K562 (cell line): ENCODE measurements at regions not wholly inside any gene's neighbourhood (a gene's known extent, or its start where the extent isn't known, plus 50 kb on each side); places are given as distances from the start of the nearest gene placed in this dataset.

Experiments used
- ATAC-seq: fragments of 200-7000 bp; cut with Tn5 transposase; 3 replicates; pipeline ENCODE4 v1.9.1; 2020; ENCODE audit warnings: moderate library complexity
- BruUV-seq: library from RNA; stranded (reverse); fragments of 400-500 nt; replicated peaks from 2 replicates; lab custom pipeline; 2021; lab: Mats Ljungman, UMichigan
- CTCF ChIA-PET: fragments of 300-600 bp; formaldehyde crosslinking; extraction: SDS; loops from one replicate; lab custom pipeline; 2021; ENCODE audit warnings: low intra/inter-chr PET ratio; lab: Yijun Ruan, JAX
- POLR2A ChIA-PET: fragments of 300-600, 350-650 bp; sonication (Branson Sonifier 250); formaldehyde crosslinking; extraction: SDS; loops from one replicate; lab custom pipeline; 2021; ENCODE audit warnings: antibody characterized with exemption, inconsistent platforms; lab: Yijun Ruan, JAX
- DNase-seq, 4 experiments: peaks; one replicate each; pipeline versions ENCODE4 v3.0.0 to v3.0.0-alpha.2; 2011 to 2018; ENCODE audit warnings: low spot score in 3 of 4, mixed read lengths in 3 of 4; ENCODE audit errors: extremely low read depth in 1 of 4
- FAIRE-seq: peaks from 2 replicates; lab custom pipeline; 2011; peaks lifted over from hg19 to GRCh38; lab: Jason Lieb, UNC
- H2AFZ ChIP-seq: 2 replicates; pipeline ENCODE4 v1.6.0; 2011; ENCODE audit warnings: low read depth, low read length, control low read depth, inconsistent platforms
- H3K27ac ChIP-seq: fragments of 200-600 bp; 3 replicates; pipeline ENCODE4 v1.8.0; 2011; ENCODE audit warnings: low read depth, mild to moderate bottlenecking, control low read depth, inconsistent platforms, low read length, moderate library complexity, mixed read lengths; ENCODE audit errors: extremely low read depth
- H3K27me3 ChIP-seq, 2 experiments: fragments of 300-600 bp in 1 of 2; 2 replicates in 1 of 2; 3 replicates in 1 of 2; pipeline versions ENCODE4 v1.6.0 to v1.8.0; 2011; ENCODE audit warnings: inconsistent platforms in 2 of 2, low read length in 2 of 2, mild to moderate bottlenecking in 1 of 2, mixed read lengths in 1 of 2, moderate library complexity in 1 of 2; ENCODE audit not compliant: control insufficient read depth in 2 of 2, insufficient read depth in 2 of 2
- H3K36me3 ChIP-seq: fragments of 300-600 bp; 3 replicates; pipeline ENCODE4 v1.8.0; 2011; ENCODE audit warnings: mild to moderate bottlenecking, low read length, inconsistent platforms; ENCODE audit not compliant: control insufficient read depth, insufficient read depth
- H3K4me1 ChIP-seq, 2 experiments: fragments of 200-600 bp in 1 of 2; replicated peaks in 1 of 2; 2 replicates in 1 of 2; 3 replicates in 1 of 2; pipeline versions ENCODE4 v1.5.1 to v1.8.0; 2011; ENCODE audit warnings: inconsistent platforms in 2 of 2, low read length in 2 of 2, mild to moderate bottlenecking in 1 of 2, mixed read lengths in 1 of 2, moderate library complexity in 1 of 2; ENCODE audit not compliant: control insufficient read depth in 2 of 2, insufficient read depth in 2 of 2
- H3K4me2 ChIP-seq: 2 replicates; pipeline ENCODE4 v1.6.1; 2011; ENCODE audit warnings: low read length, control low read depth, inconsistent platforms, mixed read lengths; ENCODE audit not compliant: insufficient read depth
- H3K4me3 ChIP-seq: fragments of 200-600 bp; sonication (generic), shearing (Covaris generic); 2 replicates; pipeline ENCODE4 v1.5.1; 2016; ENCODE audit warnings: control low read depth, inconsistent platforms
- H3K79me2 ChIP-seq: fragments of 200-600 bp; 3 replicates; pipeline ENCODE4 v1.8.0; 2011; ENCODE audit warnings: low read length, inconsistent platforms; ENCODE audit not compliant: control insufficient read depth, insufficient read depth
- H3K9ac ChIP-seq, 2 experiments: 2 replicates each; pipeline versions ENCODE4 v1.6.0 to v1.6.1; 2011; ENCODE audit warnings: low read depth in 2 of 2, low read length in 2 of 2, control low read depth in 1 of 2, inconsistent platforms in 1 of 2, mild to moderate bottlenecking in 1 of 2, mixed read lengths in 1 of 2; ENCODE audit not compliant: insufficient read depth in 1 of 2
- H3K9me1 ChIP-seq: one replicate; pipeline ENCODE4 v1.6.0; 2011; ENCODE audit warnings: inconsistent platforms, mild to moderate bottlenecking, low read length, moderate library complexity; ENCODE audit not compliant: control insufficient read depth, insufficient read depth
- H3K9me3 ChIP-seq: replicated peaks from 2 replicates; pipeline ENCODE4 v1.5.1; 2011; ENCODE audit warnings: low read depth, low read length, inconsistent platforms; ENCODE audit not compliant: control insufficient read depth, insufficient read depth
- H4K20me1 ChIP-seq: replicated peaks from 2 replicates; pipeline ENCODE4 v1.6.1; 2011; ENCODE audit warnings: low read length, inconsistent platforms, mixed read lengths; ENCODE audit not compliant: control insufficient read depth, insufficient read depth
- L3MBTL2 ChIP-seq: fragments of 450-650 bp; IDR thresholded peaks from 2 replicates; pipeline ENCODE4 v1.6.1; 2016; ENCODE audit warnings: mild to moderate bottlenecking, moderate library complexity
- SRSF1 ChIP-seq: fragments of 200-400 bp; formaldehyde crosslinking; IDR thresholded peaks from 2 replicates; pipeline ENCODE4 v1.6.1; 2017; ENCODE audit warnings: mild to moderate bottlenecking, low read depth, low read length, moderate library complexity
- ZFP30 ChIP-seq: fragments of 250-450 bp; sonication (Bioruptor Pico); IDR thresholded peaks from 2 replicates; pipeline ENCODE4 v1.8.0; 2022; ENCODE audit warnings: moderate library complexity, mild to moderate bottlenecking, inconsistent platforms, borderline replicate concordance
- WGBS: fragments of 100-300 bp; shearing (Covaris generic); methylation state at CpG from one replicate; pipeline ENCODE4 v1.1.6; 2016; ENCODE audit warnings: low coverage, mixed read lengths; ENCODE audit not compliant: insufficient coverage; ENCODE audit errors: missing lambda C conversion rate; 5-methylcytosine and 5-hydroxymethylcytosine counted together
- in situ Hi-C: fragments of 300-500 bp; cut with MboI; formaldehyde crosslinking; loops from 4 replicates; pipeline ENCODE4 v1.15.0; 2018; ENCODE audit warnings: inconsistent platforms, mixed read lengths
- intact Hi-C: fragments of 100-400 bp; cut with micrococcal nuclease; formaldehyde crosslinking; loops from 2 replicates; pipeline ENCODE4 v1.14.2; 2022
- TF ChIP-seq, protein P1 (sequence below), 3 experiments: IDR thresholded peaks in 2 of 3; conservative IDR thresholded peaks in 1 of 3; 2 replicates each; pipeline ENCODE4 v1.5.1; 2011 to 2012; ENCODE audit warnings: low read length in 3 of 3, mild to moderate bottlenecking in 3 of 3, control low read depth in 2 of 3, improper control_type of control experiment in 1 of 3, inconsistent platforms in 1 of 3, low read depth in 1 of 3, mixed read lengths in 1 of 3, moderate library complexity in 1 of 3; ENCODE audit not compliant: insufficient read depth in 2 of 3
- TF ChIP-seq, protein P2 (sequence below): fragments of 450-650 bp; formaldehyde crosslinking; IDR thresholded peaks from 2 replicates; pipeline ENCODE4 v1.4.0; 2020; ENCODE audit warnings: mild to moderate bottlenecking, moderate library complexity
- TF ChIP-seq, protein P3 (sequence below): fragments of 450-650 bp; IDR thresholded peaks from 2 replicates; pipeline ENCODE4 v1.6.1; 2016
- TF ChIP-seq, protein P4 (sequence below): fragments of 150-350 bp; conservative IDR thresholded peaks from 2 replicates; pipeline ENCODE4 v1.6.1; 2014; ENCODE audit warnings: low read length
- TF ChIP-seq, protein P5 (sequence below): sonication (generic); formaldehyde crosslinking; IDR thresholded peaks from 2 replicates; pipeline ENCODE4 v1.5.0; 2020; ENCODE audit warnings: missing genetic modification reagents

DNA sequence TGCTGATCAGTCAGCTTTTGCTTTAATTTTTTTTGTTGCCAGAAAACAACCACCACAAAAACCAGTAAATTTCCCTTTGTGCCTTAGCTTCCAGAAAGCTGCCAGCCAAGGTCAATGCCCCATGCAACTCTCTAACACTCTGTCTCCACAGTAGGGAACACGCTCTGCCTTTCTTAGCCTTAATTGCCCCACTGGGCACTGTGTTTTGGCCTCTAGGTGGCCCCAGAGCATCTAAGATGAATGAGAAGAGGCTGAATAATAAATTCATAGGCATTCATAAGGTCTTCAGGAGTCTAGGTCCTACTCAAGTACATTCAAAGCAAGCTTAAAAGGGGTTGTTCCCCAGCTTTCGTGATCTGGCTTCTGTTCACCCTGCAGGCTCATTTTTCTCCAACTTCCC lies 57.7 kb upstream of the PASD1 start (continued):
- TF ChIP-seq, protein P1, sequence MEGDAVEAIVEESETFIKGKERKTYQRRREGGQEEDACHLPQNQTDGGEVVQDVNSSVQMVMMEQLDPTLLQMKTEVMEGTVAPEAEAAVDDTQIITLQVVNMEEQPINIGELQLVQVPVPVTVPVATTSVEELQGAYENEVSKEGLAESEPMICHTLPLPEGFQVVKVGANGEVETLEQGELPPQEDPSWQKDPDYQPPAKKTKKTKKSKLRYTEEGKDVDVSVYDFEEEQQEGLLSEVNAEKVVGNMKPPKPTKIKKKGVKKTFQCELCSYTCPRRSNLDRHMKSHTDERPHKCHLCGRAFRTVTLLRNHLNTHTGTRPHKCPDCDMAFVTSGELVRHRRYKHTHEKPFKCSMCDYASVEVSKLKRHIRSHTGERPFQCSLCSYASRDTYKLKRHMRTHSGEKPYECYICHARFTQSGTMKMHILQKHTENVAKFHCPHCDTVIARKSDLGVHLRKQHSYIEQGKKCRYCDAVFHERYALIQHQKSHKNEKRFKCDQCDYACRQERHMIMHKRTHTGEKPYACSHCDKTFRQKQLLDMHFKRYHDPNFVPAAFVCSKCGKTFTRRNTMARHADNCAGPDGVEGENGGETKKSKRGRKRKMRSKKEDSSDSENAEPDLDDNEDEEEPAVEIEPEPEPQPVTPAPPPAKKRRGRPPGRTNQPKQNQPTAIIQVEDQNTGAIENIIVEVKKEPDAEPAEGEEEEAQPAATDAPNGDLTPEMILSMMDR (IDR thresholded peaks at IDR 0.05 in 2 of 3, conservative IDR thresholded peaks at IDR 0.05 in 1 of 3; ENCODE audit: insufficient read depth in 2 of 3, low read depth in 1 of 3, low read length in 3 of 3), result peak; percentile 57 to 77 (median 69); a peak in 5 of 6 replicates
- TF ChIP-seq ZFP30 (CRISPR knock-in tag), result no peak
- TF ChIP-seq, protein P2, sequence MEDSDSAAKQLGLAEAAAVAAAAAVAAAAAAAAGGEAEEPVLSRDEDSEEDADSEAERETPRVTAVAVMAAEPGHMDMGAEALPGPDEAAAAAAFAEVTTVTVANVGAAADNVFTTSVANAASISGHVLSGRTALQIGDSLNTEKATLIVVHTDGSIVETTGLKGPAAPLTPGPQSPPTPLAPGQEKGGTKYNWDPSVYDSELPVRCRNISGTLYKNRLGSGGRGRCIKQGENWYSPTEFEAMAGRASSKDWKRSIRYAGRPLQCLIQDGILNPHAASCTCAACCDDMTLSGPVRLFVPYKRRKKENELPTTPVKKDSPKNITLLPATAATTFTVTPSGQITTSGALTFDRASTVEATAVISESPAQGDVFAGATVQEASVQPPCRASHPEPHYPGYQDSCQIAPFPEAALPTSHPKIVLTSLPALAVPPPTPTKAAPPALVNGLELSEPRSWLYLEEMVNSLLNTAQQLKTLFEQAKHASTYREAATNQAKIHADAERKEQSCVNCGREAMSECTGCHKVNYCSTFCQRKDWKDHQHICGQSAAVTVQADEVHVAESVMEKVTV (CRISPR knock-in tag), result peak; percentile 24; the same call in 1 of the 2 replicates

DNA sequence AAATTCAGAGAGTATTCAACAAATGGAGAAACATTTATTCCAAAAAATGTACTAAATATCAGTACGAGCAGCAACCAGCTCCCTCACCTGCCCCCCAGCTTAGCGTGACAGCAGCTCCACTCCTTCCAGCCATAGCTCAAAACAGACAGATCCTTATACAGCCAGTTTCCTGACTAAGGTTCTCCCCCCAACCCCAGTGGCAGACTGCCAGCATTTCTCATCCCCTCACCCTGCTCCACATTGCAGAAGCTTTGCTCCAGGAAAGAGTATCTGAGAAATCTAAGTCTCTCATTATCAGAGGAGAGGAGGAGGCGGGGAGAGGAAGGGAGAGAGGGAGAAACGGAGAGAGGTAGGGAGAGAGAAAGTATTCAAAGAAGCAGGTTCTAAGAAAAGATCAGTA lies 53.3 kb upstream of the PASD1 start:
- Histone ChIP-seq H3K36me3 (no peaks in the 10 kb centered on the region), H2AFZ (no peak overlapping the region), H3K27me3 (no peaks in the 10 kb centered on the region)
- TF ChIP-seq, protein P3, sequence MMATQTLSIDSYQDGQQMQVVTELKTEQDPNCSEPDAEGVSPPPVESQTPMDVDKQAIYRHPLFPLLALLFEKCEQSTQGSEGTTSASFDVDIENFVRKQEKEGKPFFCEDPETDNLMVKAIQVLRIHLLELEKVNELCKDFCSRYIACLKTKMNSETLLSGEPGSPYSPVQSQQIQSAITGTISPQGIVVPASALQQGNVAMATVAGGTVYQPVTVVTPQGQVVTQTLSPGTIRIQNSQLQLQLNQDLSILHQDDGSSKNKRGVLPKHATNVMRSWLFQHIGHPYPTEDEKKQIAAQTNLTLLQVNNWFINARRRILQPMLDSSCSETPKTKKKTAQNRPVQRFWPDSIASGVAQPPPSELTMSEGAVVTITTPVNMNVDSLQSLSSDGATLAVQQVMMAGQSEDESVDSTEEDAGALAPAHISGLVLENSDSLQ, result no peak
- TF ChIP-seq, protein P4, sequence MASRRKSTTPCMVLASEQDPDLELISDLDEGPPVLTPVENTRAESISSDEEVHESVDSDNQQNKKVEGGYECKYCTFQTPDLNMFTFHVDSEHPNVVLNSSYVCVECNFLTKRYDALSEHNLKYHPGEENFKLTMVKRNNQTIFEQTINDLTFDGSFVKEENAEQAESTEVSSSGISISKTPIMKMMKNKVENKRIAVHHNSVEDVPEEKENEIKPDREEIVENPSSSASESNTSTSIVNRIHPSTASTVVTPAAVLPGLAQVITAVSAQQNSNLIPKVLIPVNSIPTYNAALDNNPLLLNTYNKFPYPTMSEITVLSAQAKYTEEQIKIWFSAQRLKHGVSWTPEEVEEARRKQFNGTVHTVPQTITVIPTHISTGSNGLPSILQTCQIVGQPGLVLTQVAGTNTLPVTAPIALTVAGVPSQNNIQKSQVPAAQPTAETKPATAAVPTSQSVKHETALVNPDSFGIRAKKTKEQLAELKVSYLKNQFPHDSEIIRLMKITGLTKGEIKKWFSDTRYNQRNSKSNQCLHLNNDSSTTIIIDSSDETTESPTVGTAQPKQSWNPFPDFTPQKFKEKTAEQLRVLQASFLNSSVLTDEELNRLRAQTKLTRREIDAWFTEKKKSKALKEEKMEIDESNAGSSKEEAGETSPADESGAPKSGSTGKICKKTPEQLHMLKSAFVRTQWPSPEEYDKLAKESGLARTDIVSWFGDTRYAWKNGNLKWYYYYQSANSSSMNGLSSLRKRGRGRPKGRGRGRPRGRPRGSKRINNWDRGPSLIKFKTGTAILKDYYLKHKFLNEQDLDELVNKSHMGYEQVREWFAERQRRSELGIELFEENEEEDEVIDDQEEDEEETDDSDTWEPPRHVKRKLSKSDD, result no peak
- TF ChIP-seq L3MBTL2 (no peak), SRSF1 (no peak)
- TF ChIP-seq, protein P5, sequence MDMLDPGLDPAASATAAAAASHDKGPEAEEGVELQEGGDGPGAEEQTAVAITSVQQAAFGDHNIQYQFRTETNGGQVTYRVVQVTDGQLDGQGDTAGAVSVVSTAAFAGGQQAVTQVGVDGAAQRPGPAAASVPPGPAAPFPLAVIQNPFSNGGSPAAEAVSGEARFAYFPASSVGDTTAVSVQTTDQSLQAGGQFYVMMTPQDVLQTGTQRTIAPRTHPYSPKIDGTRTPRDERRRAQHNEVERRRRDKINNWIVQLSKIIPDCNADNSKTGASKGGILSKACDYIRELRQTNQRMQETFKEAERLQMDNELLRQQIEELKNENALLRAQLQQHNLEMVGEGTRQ (CRISPR knock-in tag), result no peak
- TF ChIP-seq, all 486 proteins: peak for 0
- Histone ChIP-seq H3K9me1 (no peaks in the 10 kb centered on the region), H3K4me1 (no peaks in the 10 kb centered on the region; a peak in 1 of 5 replicates), H4K20me1 (no peaks in the 10 kb centered on the region), H3K4me3 (no peak overlapping the region), H3K79me2 (no peaks in the 10 kb centered on the region), H3K27ac (no peak overlapping the region), H3K9ac (no peak overlapping the region), H3K4me2 (no peak overlapping the region), H3K9me3 (no peaks in the 10 kb centered on the region)
- ATAC-seq (no peak), FAIRE-seq (no peak), DNase-seq (no peak)
- 0% methylated on average over 3 of the region's 4 CpGs for WGBS
- ChIA-PET POLR2A (interaction anchor here (0.7 kb wide), 1 partner anchor 10 kb away, joined by 3 read pairs; no protein-coding TSS in a partner anchor), CTCF (no interaction called here)
- in situ Hi-C loops, result no loop called here
- intact Hi-C loops, result no loop called here
- no TSS peak for BruUV-seq
